HG03175 (cell line): ENCODE measurements at regions not wholly inside any gene's neighbourhood (a gene's known extent, or its start where the extent isn't known, plus 50 kb on each side); places are given as distances from the start of the nearest gene placed in this dataset.

Experiments
- ATAC-seq: cut with Tn5 transposase; IDR thresholded peaks from one replicate; pipeline ENCODE4 v1.9.1; 2021; ENCODE audit warnings: mild to moderate bottlenecking, moderate library complexity; ENCODE audit not compliant: unreplicated experiment

DNA sequence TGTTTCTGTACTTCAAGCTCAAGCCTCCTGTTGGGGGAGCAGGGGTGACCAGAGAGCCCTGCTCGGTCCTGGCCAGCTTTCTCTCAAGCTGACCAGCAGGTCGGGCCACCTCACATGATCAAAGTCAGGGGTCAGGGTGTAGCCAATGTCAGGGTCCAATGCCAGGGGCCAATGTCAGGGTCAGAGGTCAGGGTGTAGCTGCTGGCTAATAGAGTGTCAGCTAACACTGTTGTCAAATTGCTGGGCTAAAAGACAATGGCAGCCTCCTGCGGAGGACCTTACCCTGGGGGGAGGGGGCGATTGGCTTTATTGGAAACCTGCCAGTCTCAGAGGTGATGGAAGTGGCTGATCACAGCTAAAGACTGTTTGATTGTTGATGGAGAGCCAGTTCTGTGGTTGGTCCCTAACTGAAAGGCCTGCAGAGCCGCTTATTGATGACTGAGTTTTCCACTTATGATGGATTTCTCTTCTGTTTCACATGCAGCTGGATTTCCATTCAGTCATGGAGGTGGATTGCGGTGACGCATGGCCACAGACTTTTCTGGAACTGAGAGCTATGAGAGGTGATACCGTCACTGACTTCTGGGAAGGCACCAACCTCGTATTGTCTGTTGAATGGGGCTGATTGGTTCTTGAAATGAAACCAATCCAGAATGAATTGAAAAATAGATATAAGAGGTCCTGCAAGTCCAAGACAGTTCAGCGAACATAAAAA, 97.4 kb upstream of the ZFHX3 start:
- ATAC-seq, result no peak

DNA sequence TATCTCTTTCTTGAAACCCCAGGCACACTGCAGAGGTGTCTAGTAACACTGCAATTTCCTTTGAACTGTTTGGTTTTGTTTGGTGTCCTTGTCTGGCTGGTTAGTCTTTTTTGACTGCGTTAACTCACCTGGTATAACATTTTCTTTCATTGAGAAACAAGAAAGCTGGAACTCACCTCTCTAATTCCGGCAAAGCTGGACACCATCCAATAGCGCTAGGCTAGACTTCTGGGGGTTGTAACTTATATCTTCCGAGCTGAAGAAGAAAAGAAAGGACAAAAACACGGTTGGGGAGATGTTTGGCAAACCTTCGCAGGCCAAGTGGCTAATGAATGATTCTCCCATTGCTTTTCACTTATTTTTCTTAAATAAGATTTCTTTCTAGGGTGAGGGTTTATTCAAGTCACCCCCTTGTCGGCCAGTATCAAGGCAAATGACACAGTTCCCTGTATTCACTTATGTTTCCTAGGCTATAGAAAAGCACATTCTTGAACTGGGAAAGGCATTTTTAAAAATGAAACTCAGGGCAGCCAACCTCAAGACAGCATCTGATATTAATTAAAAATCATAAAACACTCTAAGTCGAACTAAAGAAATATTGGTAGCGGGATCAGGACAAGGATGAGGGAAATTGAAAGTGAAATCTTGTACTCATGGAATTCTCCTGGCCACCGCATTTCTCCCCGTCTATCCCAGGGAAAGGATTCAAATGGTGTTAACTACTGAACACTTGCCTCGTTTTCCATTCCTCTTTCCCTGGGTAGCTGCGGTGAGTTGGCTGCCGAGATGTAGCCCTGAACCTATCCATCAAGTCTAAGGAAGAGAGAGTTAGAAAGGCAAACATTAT, 95.9 kb upstream of the ZFHX3 start:
- ATAC-seq, result no peak

- ATAC-seq, result no peak
Observed at GRCh38 chr16:73143002-73143401, 95.1 kb upstream of the ZFHX3 start.

GRCh38 chr16:73142053-73142854, 94.3 kb upstream of the ZFHX3 start:
- ATAC-seq, result no peak

- no peak for ATAC-seq
Observed at GRCh38 chr16:73140929-73141328, 93.0 kb upstream of the ZFHX3 start.

GRCh38 chr16:73131156-73131862, 83.4 kb upstream of the ZFHX3 start:
- ATAC-seq, result no peak

DNA sequence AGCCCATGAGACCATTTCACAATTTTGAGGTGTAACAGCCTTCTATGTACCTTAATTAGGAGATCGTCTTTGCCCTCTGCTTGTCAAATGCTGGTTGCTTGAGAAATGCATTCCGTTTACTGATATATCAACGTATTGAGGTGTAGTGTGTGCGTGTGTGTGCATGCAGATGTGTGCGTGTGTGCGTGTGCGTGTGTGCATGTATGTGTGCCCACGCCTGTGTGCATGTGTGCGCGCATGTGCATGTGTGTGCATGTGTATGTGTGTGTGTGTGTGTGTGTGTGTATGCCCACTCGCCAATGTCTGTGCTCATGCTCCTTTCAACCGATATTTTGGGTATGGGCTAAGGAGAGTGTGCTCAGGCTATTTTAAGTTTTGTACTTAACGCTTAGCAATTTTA, 81.5 kb upstream of the ZFHX3 start:
- ATAC-seq, result no peak

GRCh38 chr16:73126525-73126853, 78.6 kb upstream of the ZFHX3 start:
- no peak for ATAC-seq

DNA sequence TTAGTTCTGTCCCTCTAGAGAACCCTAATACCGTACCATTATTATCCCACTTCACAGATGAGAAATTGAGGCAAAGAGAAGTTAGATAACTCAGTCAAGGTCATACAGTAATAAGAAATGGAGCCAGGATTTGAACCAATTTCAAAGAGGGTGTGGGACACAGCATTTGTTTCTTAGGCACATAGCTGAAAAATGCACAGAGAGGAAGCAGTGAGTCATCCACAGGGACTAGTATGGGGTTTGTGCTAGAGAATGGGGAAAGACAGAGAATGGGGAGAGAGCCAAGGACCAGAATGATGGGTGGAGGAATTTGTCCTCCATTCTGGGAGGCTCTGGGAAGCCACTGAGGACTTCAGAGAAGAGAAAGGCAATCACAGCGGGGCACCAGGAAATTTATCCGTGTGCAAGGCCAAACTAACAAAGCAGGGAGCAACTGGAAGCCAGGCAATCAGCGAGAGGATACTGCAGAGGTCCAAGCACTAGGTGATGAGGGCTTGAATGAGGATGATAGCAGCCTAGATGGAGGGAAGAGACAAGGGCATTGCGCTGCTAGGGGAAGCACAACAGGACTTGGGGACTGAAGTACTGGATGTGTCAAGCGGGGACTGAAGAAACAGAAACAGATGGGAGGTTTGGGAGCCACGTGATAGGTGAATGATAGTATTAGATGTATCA, 78.1 kb upstream of the ZFHX3 start:
- ATAC-seq, result no peak

- no peak for ATAC-seq
Observed at GRCh38 chr16:73124665-73125375, 76.9 kb upstream of the ZFHX3 start.

- no peak for ATAC-seq
Observed at GRCh38 chr16:73124097-73124652, 76.2 kb upstream of the ZFHX3 start.

- ATAC-seq, result no peak
Observed at GRCh38 chr16:73122604-73123391, 74.9 kb upstream of the ZFHX3 start.

DNA sequence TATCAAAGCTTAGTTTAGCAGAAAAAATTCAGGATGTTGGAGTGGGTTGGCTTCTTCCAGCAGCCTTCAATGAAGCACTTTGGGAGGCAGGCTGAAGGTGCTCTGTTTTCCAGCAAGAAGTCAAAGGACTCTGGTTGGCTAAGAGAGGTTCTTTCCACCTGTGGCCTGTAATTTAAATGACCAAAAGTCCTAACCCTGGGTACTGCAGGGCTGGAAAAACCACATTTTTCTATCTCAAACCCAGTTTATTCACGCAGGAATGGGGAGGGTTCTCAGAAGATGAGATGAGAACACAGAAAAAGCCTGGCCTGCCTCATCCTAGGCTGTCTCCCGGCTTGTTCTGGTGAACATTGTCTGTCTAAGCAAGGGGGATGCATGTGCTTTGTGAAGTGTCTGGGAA, 68.6 kb upstream of the ZFHX3 start:
- ATAC-seq, result no peak

DNA sequence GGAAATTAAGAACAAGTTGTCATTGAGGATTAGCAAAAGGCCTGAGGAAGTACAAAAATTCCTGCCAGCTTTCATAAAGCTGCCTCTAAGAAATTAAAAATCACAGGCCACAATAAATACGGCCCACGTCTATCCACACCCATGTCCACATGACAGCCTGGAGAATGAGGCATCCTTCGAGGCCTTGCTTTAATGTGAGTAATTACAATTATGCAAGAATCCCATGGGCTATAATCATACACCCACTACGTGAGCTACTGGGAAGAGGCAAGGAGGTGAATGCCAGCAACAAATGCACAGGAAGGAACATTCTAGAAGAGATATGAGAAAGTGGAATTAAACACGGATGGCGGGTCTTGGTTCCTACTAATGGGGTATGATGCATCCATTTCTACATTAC, 65.4 kb upstream of the ZFHX3 start:
- no peak for ATAC-seq

DNA sequence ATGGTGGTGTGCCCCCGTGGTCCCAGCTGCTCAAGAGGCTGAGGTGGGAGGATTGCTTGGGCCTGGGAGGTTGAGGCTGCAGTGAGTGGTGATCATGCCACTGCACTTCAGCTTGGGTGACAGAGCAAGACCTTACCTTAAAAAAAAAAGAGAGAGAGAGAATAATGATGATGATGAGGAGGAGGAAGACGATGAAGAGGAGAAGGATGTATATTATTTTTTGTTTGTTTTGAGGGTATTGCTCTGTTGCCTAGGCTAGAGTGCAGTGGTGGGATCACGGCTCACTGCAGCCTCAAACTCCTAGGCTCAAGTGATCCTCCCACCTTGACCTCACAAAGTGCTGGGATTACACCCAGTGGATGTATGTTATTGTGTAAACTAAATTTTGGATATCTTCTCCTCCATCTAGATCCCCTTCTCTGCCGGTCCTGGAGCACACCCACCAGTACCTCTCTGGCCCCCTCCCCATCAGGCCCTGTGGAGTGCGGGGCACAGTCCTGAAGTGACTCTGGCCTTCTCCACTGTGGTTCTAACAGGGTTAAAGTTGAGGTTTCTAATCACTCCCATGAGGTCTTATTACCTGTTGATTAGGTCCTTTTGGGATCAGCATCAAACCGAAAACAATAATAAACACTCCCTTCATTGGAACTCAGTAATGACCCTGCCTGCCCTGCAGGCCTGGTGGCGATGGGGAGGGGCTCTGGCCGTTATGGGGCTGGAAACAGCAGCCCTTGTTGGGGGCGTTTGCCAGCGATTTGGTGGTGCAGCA, 60.5 kb upstream of the ZFHX3 start:
- no peak for ATAC-seq

- ATAC-seq, result no peak
Observed at GRCh38 chr16:73107371-73107770, 59.4 kb upstream of the ZFHX3 start.

DNA sequence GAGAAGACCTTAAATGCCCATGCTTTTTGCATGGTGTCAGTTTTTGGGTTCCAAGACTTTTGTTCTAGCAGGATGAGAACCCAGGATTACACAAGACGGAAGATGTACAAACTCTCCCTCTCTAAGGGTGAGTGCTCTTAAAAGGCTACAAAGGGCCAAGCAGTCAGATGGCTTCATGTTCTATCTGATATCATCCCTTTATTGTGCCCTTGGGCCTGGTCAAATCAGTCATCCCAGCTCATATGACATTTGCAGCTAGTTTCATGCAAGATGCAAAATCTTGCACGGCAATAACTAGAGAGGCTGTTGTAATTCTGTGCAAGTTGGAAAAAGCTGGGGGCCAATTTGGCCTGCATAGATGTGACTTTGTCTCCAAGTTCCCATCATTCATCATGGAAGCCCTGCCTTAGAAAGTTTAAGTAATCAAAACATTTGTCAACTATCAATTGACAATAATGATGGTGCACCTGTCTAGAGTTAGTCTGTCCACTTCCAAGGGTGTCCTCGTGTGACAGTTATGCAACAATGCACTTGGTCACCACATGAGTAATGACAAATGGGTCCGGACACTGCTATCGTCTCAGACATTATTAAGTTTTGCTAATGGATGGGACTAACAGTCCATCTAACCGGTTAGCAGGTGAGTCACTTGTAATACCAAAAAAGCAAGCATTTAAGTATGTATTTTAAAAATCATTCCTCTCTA, 58.6 kb upstream of the ZFHX3 start:
- ATAC-seq, result no peak
